GM18907 (cell line): ENCODE measurements at regions not wholly inside any gene's neighbourhood (a gene's known extent, or its start where the extent isn't known, plus 50 kb on each side); places are given as distances from the start of the nearest gene placed in this dataset.
"Not testable (repeated sequence)": the region's sequence is repeated elsewhere in the genome, so short reads cannot be mapped to it uniquely, and the experiment has no call there.

Source experiments
- ATAC-seq: cut with Tn5 transposase; IDR thresholded peaks from one replicate; pipeline ENCODE4 v1.9.1; 2021; ENCODE audit warnings: mild to moderate bottlenecking, moderate library complexity; ENCODE audit not compliant: unreplicated experiment

- ATAC-seq, result no peak
Measured at GRCh38 chr1:30005972-30006619, 717.3 kb downstream of the MATN1 start.

DNA sequence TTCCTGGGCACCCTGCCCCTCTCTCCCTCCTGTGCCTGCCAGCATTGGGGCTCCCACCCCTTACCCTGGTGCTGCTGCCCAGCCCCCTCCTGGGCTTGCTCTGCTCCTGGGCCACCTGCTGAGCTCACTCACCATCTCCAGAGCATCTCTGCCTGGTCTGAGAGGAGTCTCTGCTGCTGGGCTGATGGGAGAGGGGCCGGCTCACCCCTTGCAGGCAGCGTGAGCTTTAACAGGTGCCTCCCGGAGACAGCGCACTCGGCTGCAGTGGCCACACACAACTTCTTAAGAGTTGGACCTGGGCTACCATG lies 721.7 kb downstream of the MATN1 start:
- ATAC-seq, result no peak

GRCh38 chr1:30001011-30001731 lies 722.2 kb downstream of the MATN1 start:
- ATAC-seq, result no peak

GRCh38 chr1:30000266-30000665 lies 723.1 kb downstream of the MATN1 start:
- no peak for ATAC-seq

DNA sequence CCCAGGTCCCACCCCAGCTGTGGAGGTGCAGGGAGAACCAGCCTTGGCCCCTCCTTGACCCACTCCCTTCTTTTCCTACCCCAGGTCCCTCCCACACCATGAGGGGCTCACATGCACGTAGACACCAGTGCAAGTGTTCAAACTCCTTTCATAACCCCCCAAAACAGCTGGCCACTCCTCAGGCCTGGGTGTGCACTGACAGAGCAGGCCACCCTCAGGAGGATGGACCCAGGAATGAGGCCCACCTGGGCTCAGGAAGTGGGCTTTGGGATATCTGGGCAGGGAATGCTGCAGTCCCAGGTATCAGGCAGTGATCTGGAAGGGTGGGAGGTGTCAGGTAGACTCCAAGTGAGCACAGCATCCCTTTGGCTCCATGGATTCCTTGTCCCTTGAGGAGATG lies 723.8 kb downstream of the MATN1 start:
- ATAC-seq, result no peak

DNA sequence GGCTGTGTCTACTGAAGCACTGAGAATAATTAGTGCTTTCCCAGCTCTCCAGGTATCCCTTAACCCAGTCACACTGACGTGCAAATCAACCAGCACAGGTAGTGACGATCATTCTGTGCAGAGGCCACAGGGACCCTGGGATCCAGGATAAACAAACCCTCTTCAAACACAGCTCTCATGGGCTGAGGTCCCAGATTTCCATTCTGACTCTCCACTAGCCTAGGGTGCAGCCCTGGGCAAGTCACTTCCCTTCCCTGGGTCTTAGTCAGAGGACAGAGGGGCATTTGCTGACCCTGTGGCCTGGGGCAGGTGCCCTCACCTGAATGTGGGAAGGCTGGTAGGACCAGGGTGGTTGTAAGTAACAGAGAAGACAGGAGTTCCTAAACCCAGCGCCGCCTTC lies 724.7 kb downstream of the MATN1 start:
- ATAC-seq, result no peak

- not testable (repeated sequence) for ATAC-seq
Measured at GRCh38 chr1:29997818-29998217, 725.6 kb downstream of the MATN1 start.

DNA sequence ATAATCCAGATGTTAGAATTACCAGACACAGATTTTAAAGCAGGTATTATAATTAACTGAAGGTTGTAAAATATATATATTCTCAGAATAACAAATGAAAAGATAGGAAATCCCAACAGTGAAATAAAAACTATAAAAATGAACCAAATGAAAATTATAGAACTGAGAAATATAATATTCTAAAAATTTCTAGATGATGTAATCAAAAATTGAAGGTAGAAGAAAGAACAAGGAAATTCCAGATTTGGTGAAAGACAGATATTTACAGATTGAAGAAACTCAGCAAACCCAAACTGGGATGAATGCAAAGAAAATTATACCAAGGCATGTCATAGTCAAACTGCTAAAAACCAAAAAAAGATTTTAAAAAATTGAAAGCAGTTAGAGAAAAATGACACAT lies 729.4 kb downstream of the MATN1 start:
- no peak for ATAC-seq

DNA sequence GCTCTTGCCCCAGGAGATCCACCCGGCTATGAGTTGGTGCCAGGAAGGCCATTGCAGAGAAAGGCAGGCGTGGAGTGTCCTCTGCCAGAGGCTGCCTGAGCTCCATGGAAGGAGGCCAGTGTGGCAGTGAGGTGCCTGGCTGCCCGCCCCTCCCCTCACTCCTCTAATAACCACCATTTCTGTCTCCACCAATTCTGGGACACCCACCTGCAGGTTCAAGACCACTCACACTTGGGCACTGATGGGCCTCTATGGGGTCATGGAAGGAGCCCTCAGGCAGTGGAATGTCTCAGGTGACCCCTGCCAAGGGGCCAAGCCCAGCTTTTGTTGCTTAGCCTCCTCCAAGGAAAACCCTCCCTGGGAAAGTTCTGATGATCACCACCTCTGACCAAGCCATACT lies 731.6 kb downstream of the MATN1 start:
- ATAC-seq, result no peak

- no peak for ATAC-seq
Measured at GRCh38 chr1:29991025-29991424, 732.4 kb downstream of the MATN1 start.

- ATAC-seq, result no peak
Measured at GRCh38 chr1:29990304-29990703, 733.1 kb downstream of the MATN1 start.

GRCh38 chr1:29986986-29987385 lies 736.4 kb downstream of the MATN1 start:
- ATAC-seq, result no peak

GRCh38 chr1:29985606-29985945 lies 737.8 kb downstream of the MATN1 start:
- no peak for ATAC-seq

- ATAC-seq, result no peak
Measured at GRCh38 chr1:29984862-29985605, 738.4 kb downstream of the MATN1 start.

DNA sequence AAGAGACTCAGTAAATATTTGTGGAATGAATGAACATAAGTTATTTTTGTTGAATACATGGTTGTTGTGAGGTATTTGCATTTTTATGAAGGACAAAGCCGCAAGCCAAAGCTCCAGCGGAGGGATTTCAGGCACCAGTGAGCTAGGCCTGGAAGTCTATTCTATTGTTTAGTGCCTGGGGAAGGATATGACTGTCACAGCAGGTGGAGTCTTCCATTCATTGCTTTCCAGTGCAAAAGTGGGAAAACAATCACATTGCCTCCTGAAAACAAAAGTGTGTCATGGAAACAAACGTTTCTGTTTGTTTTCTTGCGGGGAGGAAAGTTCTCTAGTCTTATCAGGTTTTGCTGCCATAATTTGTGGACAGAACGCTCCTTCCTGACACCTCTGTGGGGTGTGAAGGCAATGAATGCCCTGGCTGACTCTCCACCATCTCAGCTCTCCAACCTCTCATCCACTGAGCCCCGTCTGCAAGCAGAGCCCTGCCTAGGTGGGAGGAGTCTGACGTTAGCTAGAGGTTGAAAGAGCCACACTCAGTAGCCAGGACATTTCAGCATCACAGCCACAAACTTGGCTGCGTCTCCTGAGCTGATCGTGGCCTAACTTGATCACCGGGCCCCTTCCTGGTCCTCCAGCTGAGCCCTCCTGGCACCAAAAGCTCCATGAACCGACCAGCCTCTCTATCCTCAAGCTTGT lies 739.1 kb downstream of the MATN1 start:
- ATAC-seq, result no peak

DNA sequence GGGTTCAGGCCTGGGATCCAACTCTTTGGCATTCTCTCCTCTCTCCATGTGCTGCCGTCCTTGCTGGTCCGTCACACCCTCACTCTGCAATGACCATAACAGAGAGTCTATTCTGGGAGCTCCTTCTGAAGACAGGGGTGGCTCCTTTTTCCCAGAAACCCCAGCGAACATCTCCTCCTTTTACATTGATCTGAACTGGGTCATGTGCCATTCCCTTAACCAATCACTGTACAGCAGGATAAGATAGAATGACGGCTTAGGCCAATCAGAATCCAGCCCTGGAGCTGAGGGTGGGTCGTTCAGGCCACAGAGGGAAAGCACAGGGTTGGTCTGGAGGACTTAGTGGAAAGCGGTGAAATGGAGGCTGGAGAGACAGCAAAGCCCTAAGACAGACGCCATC lies 740.1 kb downstream of the MATN1 start:
- ATAC-seq, result no peak

DNA sequence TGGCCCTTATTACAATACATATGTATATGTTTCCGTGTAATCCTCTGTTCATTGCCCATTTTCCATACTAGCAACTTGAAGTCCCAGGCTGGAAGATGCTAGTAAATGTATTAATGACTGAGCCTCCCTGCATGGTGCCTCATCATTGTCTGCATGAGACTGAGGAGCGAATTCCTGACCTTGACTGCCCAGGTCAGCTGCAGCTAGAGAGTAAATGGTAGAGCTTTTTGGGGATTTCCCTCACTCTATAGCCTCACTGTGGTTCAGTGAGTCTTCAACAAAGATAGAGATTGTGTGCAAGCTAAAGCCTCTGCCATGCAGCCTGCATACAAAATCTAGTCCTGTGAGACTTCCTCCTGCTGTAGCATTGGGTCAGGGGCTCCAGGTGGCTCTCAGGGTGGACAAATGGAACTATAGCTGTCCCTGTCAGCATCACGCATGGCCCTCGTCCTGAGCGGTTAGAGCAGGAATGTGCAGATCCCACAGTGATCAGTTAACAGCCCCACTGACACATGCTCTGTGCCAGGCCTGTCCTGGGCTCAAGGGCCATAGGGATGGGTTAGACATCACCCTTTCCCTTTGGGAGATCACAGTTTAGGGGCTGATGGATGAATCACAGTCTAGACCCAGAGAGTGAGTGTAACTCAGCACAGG lies 741.7 kb downstream of the MATN1 start:
- no peak for ATAC-seq

DNA sequence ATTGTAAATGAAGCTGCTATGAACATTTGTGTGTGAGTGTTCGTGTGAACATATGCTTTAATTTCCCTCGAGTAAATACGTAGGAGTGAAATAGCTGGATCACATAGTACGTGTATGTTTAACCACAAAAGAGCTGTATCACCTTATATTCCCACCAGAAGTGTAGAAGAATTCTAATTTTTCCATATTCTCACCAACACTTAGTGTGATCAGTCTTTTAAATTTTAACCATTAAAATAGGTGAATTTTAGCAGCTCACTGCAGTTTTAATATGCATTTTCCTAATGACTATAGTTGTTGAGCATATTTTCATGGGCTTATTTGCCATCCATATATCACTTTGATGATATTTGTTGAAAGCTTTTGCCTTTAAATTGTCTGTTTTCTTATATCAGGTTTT lies 741.2 kb downstream of the PTPRU start:
- no peak for ATAC-seq

GRCh38 chr1:29975036-29975694 lies 738.8 kb downstream of the PTPRU start:
- ATAC-seq, result no peak

DNA sequence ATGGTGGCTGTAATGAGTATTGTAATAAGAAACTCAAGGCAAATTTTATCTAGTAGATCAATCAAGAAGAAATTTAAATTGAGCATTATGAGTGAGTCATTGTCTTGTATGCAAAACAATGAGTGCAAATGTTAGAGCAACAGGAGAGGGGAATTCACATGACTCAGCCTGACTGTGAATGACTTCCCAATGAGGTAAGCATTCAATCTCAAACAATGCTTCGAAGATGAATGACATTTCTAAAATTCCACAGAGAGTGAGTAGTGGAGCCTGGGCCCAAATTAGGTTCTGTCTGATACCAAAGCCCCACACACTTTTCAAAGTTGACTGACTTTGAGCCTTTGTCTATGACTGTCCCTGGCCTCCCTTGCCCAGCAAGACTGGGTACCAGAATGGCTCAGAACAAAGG lies 738.0 kb downstream of the PTPRU start:
- no peak for ATAC-seq

GRCh38 chr1:29973406-29973805 lies 737.1 kb downstream of the PTPRU start:
- ATAC-seq, result no peak
